ENCODE measurements at regions not wholly inside any gene's neighbourhood (a gene's known extent, or its start where the extent isn't known, plus 50 kb on each side); places are given as distances from the start of the nearest gene placed in this dataset.

DNA sequence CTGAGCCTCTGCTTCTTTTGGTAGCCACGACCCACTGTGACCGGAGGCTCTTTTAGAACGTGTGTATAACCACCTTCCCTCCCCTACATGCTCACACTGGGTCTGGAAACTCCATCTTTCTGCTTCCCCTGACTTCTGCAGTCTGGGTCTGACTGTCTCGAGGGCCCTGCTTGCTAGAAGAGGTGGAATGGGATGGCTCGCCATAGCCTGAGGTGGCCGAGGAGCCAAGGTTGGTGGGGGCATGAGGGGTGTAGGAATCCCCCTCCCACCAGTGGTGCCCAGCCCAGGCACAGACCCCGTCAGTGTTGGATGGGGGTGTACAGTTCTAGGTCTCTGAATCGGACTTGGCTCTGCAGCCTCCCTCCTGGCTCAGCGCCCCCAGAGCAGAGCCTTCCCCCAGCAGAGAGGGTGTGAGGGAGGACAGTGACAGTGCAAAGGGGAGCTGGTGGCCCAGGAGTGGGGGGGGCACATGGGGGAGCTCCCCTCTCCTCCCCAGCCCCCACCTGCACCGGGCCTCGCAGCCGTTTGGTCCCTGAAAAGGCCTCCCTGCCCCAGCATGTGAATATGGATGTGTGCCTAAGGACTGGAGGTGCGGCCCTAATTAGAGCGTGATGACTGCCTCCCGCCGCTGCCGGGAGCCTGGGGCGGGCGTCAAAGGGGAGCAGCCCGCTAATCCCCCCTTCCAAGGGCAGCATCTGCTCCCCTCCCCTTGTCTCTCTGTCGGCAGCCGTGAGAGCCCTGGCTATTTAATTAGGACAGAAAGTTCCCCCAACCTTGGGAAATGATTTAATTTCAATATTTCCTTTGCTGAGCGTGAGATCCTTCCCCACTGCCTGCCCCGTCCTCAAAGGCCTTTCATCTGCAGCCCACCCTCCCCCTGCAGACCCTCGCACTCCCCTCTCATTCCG, 196.2 kb upstream of the C14orf180 start:
- POLR2A ChIA-PET = no interaction called here
- no peak for TF ChIP-seq CTCF (IDR thresholded peaks at IDR 0.05; ENCODE audit: control extremely low read depth, extremely low read depth, low read depth, missing control alignments)
- CTCF ChIA-PET = no interaction called here
- DNase-seq (ENCODE audit: extremely low spot score) = no peak

DNA sequence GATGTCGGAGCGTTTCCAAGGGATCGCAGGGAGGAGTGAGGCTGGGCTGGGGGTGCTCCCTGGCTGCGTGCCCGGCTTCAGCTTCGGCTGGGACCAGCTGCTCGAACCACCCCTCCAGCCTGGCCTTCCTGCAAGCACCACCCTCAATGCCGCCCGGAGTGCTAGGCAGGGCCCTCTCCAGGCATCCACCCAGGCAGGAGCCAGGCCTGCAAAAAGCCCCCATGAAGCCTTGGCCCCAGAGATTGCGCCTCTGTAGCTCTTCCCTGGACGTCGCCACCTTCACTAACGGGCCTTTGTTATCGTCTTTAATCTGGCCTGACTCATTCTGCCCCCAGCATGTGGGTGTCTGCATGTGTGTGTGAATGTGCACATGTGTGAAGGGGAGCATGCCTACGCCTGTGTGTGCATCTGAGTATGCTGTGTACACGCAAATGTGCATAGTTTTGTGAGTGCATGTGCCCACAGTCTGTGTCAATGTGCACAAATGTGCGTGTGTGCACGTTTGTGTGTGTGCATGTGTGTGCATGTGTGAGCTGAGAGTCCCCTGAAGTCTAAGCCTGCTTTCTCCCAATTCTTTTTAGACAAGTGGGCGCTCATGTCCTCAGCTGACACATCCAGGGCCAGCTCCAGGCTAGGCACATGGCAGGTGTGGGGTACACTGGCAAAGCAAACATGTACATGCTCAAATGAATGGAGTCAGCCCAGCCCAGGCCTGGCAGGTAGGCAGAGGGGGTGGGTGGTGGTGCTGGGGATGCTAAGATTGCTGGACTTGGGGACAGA, 195.4 kb upstream of the C14orf180 start:
- ChIA-PET POLR2A (no interaction called here), CTCF (no interaction called here)
- TF ChIP-seq CTCF (IDR thresholded peaks at IDR 0.05; ENCODE audit: control extremely low read depth, extremely low read depth, low read depth, missing control alignments) = no peak
- DNase-seq (ENCODE audit: extremely low spot score) = no peak

DNA sequence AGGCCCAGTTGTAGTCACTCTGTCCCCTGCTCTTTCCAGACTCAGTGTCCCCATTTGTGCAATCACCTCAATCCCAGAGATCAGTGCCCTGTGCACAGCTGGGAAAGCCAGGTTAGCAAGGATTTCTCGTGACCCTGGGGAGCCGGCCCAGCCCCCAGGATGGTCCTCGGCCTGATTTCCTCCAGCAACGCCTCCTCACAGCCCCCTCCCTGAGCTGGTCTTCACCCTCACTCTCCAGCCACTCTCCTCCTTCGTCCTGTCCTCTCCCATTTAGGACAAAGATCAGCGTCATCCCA, 194.8 kb upstream of the C14orf180 start:
- no peak for DNase-seq (ENCODE audit: extremely low spot score)
- TF ChIP-seq CTCF (IDR thresholded peaks at IDR 0.05; ENCODE audit: control extremely low read depth, extremely low read depth, low read depth, missing control alignments) = no peak
- ChIA-PET CTCF (interaction anchor here (1.0 kb wide), 1 partner anchor 14 kb away, joined by 4 read pairs; no protein-coding TSS in a partner anchor), POLR2A (no interaction called here)

- ChIA-PET CTCF (interaction anchor here (1.0 kb wide), 1 partner anchor 14 kb away, joined by 4 read pairs; no protein-coding TSS in a partner anchor), POLR2A (no interaction called here)
- TF ChIP-seq CTCF (IDR thresholded peaks at IDR 0.05; ENCODE audit: control extremely low read depth, extremely low read depth, low read depth, missing control alignments) = no peak
- DNase-seq (ENCODE audit: extremely low spot score) = no peak
These were observed 194.5 kb upstream of the C14orf180 start for GRCh38 chr14:104385111-104385510.

DNA sequence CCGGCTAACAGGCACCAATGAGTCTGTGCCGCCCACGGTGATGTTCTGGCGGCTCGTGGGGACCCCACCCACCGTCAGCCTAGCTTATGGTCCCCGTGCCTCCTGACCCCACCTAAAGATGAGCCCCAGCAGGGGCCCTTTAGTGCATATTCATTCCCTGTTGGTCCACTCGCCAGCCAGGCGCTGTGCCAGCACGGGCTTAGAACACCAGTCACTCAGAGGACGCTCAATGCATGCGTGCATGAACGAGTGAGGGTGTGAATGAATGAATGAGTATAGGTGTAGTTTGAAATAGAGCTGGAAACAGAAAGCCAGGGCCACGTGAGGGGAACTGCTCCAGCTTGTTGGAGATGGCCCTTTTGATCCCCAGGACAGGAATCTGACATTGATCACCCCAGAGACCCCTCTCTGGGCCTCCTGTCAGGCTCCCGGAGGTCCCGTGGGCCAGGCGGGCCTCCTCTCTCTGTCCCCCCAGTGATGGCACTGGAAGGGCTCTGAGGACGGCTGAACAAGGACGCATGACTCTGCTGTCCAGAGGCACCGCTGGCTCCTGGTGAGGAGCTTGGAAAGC, 193.9 kb upstream of the C14orf180 start:
- DNase-seq (ENCODE audit: extremely low spot score) = no peak
- ChIA-PET POLR2A (no interaction called here), CTCF (interaction anchor here (1.0 kb wide), 1 partner anchor 13 kb away, joined by 4 read pairs; no protein-coding TSS in a partner anchor)
- TF ChIP-seq CTCF (IDR thresholded peaks at IDR 0.05; ENCODE audit: control extremely low read depth, extremely low read depth, low read depth, missing control alignments) = no peak

- POLR2A ChIA-PET = no interaction called here
- TF ChIP-seq CTCF (IDR thresholded peaks at IDR 0.05; ENCODE audit: control extremely low read depth, extremely low read depth, low read depth, missing control alignments) = no peak
- DNase-seq (ENCODE audit: extremely low spot score) = no peak
- CTCF ChIA-PET = interaction anchor here (1.4 kb wide), 1 partner anchor 13 kb away, joined by 4 read pairs; no protein-coding TSS in a partner anchor
These were observed 193.3 kb upstream of the C14orf180 start for GRCh38 chr14:104386151-104386841.
